ENCODE measurements at regions not wholly inside any gene's neighbourhood (a gene's known extent, or its start where the extent isn't known, plus 50 kb on each side); places are given as distances from the start of the nearest gene placed in this dataset.

- TF ChIP-seq GATA1 (IDR thresholded peaks at IDR 0.05; ENCODE audit: low read depth, low read length) (no peak), POLR2A (IDR thresholded peaks at IDR 0.05; ENCODE audit: low read length) (no peak)
- peak in 1 of 2 experiments; percentile 11 for DNase-seq
These were observed 64.0 kb upstream of the SLC24A4 start for GRCh38 chr14:92258934-92259333.

GRCh38 chr14:92259613-92260357 is 63.2 kb upstream of the SLC24A4 start:
- TF ChIP-seq GATA1 (IDR thresholded peaks at IDR 0.05; ENCODE audit: low read depth, low read length): no peak
- no peak for TF ChIP-seq POLR2A (IDR thresholded peaks at IDR 0.05; ENCODE audit: low read length)
- no peak for DNase-seq

GRCh38 chr14:92263681-92264080 is 59.3 kb upstream of the SLC24A4 start:
- DNase-seq: no peak
- TF ChIP-seq POLR2A (IDR thresholded peaks at IDR 0.05; ENCODE audit: low read length): no peak
- no peak for TF ChIP-seq GATA1 (IDR thresholded peaks at IDR 0.05; ENCODE audit: low read depth, low read length)

- DNase-seq: no peak
- TF ChIP-seq POLR2A (IDR thresholded peaks at IDR 0.05; ENCODE audit: low read length) (no peak), GATA1 (IDR thresholded peaks at IDR 0.05; ENCODE audit: low read depth, low read length) (no peak)
These were observed 58.8 kb upstream of the SLC24A4 start for GRCh38 chr14:92264195-92264594.

GRCh38 chr14:92266216-92266615 is 56.7 kb upstream of the SLC24A4 start:
- DNase-seq: no peak
- TF ChIP-seq POLR2A (IDR thresholded peaks at IDR 0.05; ENCODE audit: low read length): no peak

Data from erythroblast (primary cell).